ENCODE measurements at regions not wholly inside any gene's neighbourhood (a gene's known extent, or its start where the extent isn't known, plus 50 kb on each side); places are given as distances from the start of the nearest gene placed in this dataset.

- no peak for TF ChIP-seq CTCF (IDR thresholded peaks at IDR 0.05)
- no peak for TF ChIP-seq POLR2AphosphoS5 (IDR thresholded peaks at IDR 0.05)
Measured at GRCh38 chr3:16088496-16088895, 86.0 kb upstream of the GALNT15 start.

Data from prostate gland (tissue), 2 donors.